ENCODE measurements at regions not wholly inside any gene's neighbourhood (a gene's known extent, or its start where the extent isn't known, plus 50 kb on each side); places are given as distances from the start of the nearest gene placed in this dataset.
"Not testable (repeated sequence)": the region's sequence is repeated elsewhere in the genome, so short reads cannot be mapped to it uniquely, and the experiment has no call there.

DNA sequence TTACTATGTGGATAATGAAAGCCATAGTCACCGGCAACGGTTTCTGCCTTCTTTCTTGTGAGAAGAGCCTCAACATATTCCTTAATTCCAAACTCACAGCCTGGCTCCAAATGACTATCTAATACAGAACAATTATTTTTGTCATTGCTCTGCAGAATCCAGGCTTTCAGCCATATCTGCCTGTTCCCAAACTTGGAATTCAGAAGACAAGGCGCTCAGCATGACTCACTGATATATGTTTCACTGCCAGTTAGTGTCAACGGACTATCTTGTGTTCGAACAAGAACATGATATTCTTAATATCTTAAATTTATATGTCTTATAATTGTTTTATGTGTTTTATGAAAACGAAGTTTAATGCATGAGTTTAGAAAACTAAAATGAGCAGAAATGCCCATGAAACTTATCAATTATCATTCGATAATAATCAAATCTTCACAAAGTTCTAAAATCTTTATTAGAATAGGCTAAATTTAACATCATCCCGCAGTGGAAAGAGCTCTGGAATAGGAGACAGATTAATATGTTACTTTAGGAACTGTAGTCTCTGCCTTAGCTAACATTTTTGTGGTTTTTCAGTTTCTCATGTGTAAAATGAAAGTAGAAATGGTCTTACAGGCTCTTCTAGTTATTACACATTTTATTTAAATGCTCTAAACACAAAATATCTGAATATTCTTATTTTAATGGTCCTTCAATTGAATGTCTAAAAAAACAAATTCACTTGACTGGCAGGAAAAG lies 669.3 kb upstream of the GJE1 start:
- Mint-ChIP-seq H3K36me3 (ENCODE audit: low read depth) (peaks cover 2% of the 10 kb centered on the region), H3K27me3 (ENCODE audit: low read depth) (no peaks in the 10 kb centered on the region), H3K9me3 (peaks cover 5% of the 10 kb centered on the region), H3K4me1 (peaks cover 32% of the 10 kb centered on the region), H3K4me3 (no peak overlapping the region), H3K27ac (ENCODE audit: unreplicated experiment) (no peak overlapping the region)
- no peak for TF ChIP-seq CTCF (conservative IDR thresholded peaks at IDR 0.05)
- no peak for DNase-seq (ENCODE audit: low read depth, low spot score)

DNA sequence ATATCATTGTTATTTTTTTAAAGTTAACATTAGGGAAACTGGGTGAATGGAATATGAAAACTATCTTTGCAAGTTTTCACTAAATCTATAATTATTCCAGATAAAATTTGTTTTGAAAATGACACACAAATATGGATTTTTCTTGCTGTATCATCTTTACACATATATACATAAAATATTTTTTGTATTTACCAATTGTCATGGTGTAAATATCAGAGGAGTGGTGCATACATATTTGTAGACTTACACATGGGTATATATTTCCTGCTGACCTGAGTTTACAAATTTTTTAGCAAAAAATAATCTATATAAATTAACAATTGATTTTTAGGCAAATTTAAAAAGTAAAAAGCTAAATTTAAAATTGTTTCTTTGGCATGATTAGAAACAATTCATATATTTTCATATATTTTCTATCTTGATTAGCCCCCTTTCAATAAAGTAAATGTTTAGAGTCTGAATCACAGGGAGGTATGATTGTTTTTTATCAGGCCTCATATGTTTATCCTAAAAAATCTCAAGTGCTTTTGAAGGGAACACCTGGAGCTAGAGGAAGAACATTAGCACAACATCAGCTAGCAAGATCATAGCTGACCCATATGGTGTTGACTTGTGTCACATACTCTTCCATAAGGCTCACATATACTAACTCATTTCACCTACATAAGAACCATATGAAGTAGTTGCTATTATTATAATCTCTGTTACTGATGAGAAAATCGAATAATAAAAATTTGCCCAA lies 671.8 kb upstream of the GJE1 start:
- Mint-ChIP-seq H3K4me3 (no peak overlapping the region), H3K27me3 (ENCODE audit: low read depth) (no peaks in the 10 kb centered on the region), H3K4me1 (peaks cover 12% of the 10 kb centered on the region), H3K9me3 (peaks cover 3% of the 10 kb centered on the region), H3K27ac (ENCODE audit: unreplicated experiment) (no peak overlapping the region), H3K36me3 (ENCODE audit: low read depth) (no peaks in the 10 kb centered on the region)
- no peak for DNase-seq (ENCODE audit: low read depth, low spot score)
- TF ChIP-seq CTCF (conservative IDR thresholded peaks at IDR 0.05) = no peak

GRCh38 chr6:141460245-141460644 lies 672.5 kb upstream of the GJE1 start:
- not testable (repeated sequence) for H3K27ac Mint-ChIP-seq (ENCODE audit: unreplicated experiment); DNase-seq (ENCODE audit: low read depth, low spot score); H3K36me3 Mint-ChIP-seq (ENCODE audit: low read depth); H3K4me3 Mint-ChIP-seq; H3K27me3 Mint-ChIP-seq (ENCODE audit: low read depth); H3K9me3 Mint-ChIP-seq
- peaks cover 10% of the 10 kb centered on the region for H3K4me1 Mint-ChIP-seq

DNA sequence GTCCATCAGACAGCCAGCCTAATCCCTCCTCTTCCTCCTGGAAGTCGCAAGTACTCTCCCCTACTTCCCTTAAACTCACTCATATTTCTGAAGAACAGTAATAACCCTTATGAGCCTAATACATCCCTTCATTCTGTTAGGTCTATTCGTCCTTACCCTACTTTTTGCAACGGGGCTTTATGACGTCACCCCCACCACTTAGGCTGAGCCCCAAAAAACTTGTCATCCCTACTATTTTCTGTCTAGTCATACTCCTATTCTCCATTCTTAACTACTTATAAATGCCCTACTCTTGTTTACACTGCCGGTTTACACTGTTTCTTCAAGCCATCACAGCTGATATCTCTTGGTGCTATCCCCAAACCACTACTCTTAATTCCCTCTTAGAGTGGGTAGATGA lies 674.7 kb upstream of the GJE1 start:
- H3K4me1 Mint-ChIP-seq; H3K4me3 Mint-ChIP-seq; H3K27me3 Mint-ChIP-seq (ENCODE audit: low read depth); H3K9me3 Mint-ChIP-seq; H3K36me3 Mint-ChIP-seq (ENCODE audit: low read depth); H3K27ac Mint-ChIP-seq (ENCODE audit: unreplicated experiment); DNase-seq (ENCODE audit: low read depth, low spot score): not testable (repeated sequence)

GRCh38 chr6:141452354-141452686 lies 680.4 kb upstream of the GJE1 start:
- TF ChIP-seq CTCF (conservative IDR thresholded peaks at IDR 0.05) = no peak
- no peaks in the 10 kb centered on the region for H3K9me3 Mint-ChIP-seq
- no peak overlapping the region for H3K4me3 Mint-ChIP-seq
- no peaks in the 10 kb centered on the region for H3K27me3 Mint-ChIP-seq (ENCODE audit: low read depth)
- no peak overlapping the region for H3K27ac Mint-ChIP-seq (ENCODE audit: unreplicated experiment)
- no peaks in the 10 kb centered on the region for H3K36me3 Mint-ChIP-seq (ENCODE audit: low read depth)
- no peak for DNase-seq (ENCODE audit: low read depth, low spot score)
- peaks cover 10% of the 10 kb centered on the region for H3K4me1 Mint-ChIP-seq

GRCh38 chr6:141451511-141452353 lies 681.0 kb upstream of the GJE1 start:
- no peak for TF ChIP-seq CTCF (conservative IDR thresholded peaks at IDR 0.05)
- Mint-ChIP-seq H3K4me3 (no peak overlapping the region), H3K36me3 (ENCODE audit: low read depth) (no peaks in the 10 kb centered on the region), H3K27me3 (ENCODE audit: low read depth) (no peaks in the 10 kb centered on the region), H3K4me1 (peaks cover 10% of the 10 kb centered on the region), H3K27ac (ENCODE audit: unreplicated experiment) (no peak overlapping the region), H3K9me3 (no peaks in the 10 kb centered on the region)
- no peak for DNase-seq (ENCODE audit: low read depth, low spot score)

Measured in neural crest cell (in vitro differentiated cells).